Right lobe of liver (tissue), 4 donors: ENCODE measurements at regions not wholly inside any gene's neighbourhood (a gene's known extent, or its start where the extent isn't known, plus 50 kb on each side); places are given as distances from the start of the nearest gene placed in this dataset.

Source experiments
- POLR2A ChIP-seq: fragments of 450-650 bp; IDR thresholded peaks from one replicate; pipeline ENCODE4 v1.6.1; 2017; ENCODE audit warnings: antibody characterized with exemption, mild to moderate bottlenecking
- TF ChIP-seq, protein P1 (sequence below), 4 donors: fragments of 200-600 bp in 3 of 4; fragments of 450-650 bp in 1 of 4; IDR thresholded peaks; one replicate each; pipeline versions ENCODE4 v1.5.1 to v1.8.0; 2016 to 2022; ENCODE audit warnings: antibody characterized with exemption in 4 of 4, mild to moderate bottlenecking in 2 of 4
- donor health status: DM: no; HTN: no; CAD: no.
- donor health status: DM: no; HTN: no; CAD: no.
- donor health status: DM: no; HTN: yes; CAD: no.

DNA sequence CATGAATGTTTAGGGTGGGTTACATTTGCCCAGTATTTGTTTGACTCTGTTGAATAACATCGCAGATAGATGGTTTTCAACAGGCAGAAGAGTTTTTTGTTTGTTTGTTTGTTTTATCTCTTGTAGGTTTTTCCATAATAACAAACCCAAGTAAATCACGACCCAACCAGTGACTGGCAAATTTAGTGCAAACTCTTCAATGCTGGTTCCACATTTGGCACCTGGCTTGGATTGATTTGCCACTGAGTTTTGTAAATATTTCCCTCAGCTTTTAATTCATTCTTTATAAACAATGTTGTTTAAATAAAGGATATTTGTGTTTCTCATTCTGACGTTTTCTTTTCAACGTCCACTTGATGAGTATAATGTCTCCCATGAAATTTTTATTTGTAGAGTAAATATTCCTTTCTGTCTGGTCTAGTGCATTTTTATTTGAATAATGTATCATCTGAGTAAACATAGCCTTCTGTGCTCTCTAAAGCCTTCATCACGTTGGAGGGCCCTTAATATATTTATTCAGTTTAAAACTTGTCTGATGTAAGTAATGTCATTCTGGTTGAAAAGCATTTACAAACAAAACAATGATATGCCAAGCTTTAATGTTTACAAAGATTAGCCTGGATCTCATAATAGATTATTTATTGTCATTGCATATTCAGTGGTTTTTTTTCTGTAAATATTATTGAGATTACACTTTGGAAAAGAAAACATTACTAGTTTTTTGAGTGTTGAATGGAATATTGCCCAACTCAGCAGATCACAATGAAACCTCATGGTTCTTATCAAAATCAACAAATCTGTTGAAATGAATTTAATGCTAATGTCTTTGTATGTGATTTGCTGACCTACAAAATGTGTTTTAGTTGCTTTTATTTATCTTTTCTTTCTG, 90.4 kb upstream of the PEG3 start:
- TF ChIP-seq, protein P1, sequence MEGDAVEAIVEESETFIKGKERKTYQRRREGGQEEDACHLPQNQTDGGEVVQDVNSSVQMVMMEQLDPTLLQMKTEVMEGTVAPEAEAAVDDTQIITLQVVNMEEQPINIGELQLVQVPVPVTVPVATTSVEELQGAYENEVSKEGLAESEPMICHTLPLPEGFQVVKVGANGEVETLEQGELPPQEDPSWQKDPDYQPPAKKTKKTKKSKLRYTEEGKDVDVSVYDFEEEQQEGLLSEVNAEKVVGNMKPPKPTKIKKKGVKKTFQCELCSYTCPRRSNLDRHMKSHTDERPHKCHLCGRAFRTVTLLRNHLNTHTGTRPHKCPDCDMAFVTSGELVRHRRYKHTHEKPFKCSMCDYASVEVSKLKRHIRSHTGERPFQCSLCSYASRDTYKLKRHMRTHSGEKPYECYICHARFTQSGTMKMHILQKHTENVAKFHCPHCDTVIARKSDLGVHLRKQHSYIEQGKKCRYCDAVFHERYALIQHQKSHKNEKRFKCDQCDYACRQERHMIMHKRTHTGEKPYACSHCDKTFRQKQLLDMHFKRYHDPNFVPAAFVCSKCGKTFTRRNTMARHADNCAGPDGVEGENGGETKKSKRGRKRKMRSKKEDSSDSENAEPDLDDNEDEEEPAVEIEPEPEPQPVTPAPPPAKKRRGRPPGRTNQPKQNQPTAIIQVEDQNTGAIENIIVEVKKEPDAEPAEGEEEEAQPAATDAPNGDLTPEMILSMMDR (IDR thresholded peaks at IDR 0.05): no peak
- no peak for TF ChIP-seq POLR2A
